ENCODE measurements at regions not wholly inside any gene's neighbourhood (a gene's known extent, or its start where the extent isn't known, plus 50 kb on each side); places are given as distances from the start of the nearest gene placed in this dataset.

DNA sequence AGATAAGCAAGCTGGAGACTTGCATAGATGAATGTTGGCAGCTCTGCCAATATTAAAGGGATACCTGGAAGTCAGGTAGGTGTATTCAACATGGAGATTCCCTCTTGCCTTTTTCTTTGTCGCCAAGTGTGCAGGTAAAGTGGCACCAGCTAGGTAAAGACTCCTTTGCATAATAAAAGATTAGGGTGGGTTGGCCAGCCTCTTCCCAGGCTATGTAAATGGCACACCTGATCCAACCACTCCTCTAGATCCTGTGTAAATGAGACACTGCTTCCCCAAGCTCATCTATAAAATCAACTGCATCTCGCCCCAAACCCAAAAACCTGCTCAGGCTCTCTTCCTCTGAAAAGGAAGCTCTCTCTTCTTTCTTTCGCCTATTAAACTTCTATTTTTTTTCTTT, 100.8 kb upstream of the DSCAM start:
- TF ChIP-seq, protein P1, sequence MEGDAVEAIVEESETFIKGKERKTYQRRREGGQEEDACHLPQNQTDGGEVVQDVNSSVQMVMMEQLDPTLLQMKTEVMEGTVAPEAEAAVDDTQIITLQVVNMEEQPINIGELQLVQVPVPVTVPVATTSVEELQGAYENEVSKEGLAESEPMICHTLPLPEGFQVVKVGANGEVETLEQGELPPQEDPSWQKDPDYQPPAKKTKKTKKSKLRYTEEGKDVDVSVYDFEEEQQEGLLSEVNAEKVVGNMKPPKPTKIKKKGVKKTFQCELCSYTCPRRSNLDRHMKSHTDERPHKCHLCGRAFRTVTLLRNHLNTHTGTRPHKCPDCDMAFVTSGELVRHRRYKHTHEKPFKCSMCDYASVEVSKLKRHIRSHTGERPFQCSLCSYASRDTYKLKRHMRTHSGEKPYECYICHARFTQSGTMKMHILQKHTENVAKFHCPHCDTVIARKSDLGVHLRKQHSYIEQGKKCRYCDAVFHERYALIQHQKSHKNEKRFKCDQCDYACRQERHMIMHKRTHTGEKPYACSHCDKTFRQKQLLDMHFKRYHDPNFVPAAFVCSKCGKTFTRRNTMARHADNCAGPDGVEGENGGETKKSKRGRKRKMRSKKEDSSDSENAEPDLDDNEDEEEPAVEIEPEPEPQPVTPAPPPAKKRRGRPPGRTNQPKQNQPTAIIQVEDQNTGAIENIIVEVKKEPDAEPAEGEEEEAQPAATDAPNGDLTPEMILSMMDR (IDR thresholded peaks at IDR 0.05) = no peak

DNA sequence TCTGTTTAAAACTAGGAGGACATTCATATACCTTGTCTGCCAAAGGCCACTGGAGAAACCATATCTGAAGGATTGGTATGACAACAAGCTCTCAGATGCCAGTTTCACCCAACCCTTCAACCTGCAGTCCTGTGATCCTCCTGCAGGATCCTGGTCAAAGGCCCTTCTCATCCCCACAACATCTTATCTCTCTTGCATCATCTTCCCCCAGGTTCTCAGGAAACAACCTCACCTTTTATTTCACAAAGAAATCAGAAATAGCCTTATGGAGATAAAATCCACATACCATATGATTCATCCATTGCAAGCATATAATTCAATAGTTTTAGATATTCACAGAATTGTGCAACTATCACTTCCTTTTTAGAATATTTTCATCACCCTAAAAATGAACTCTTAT, 104.0 kb upstream of the DSCAM start:
- TF ChIP-seq, protein P1 (IDR thresholded peaks at IDR 0.05) = no peak

DNA sequence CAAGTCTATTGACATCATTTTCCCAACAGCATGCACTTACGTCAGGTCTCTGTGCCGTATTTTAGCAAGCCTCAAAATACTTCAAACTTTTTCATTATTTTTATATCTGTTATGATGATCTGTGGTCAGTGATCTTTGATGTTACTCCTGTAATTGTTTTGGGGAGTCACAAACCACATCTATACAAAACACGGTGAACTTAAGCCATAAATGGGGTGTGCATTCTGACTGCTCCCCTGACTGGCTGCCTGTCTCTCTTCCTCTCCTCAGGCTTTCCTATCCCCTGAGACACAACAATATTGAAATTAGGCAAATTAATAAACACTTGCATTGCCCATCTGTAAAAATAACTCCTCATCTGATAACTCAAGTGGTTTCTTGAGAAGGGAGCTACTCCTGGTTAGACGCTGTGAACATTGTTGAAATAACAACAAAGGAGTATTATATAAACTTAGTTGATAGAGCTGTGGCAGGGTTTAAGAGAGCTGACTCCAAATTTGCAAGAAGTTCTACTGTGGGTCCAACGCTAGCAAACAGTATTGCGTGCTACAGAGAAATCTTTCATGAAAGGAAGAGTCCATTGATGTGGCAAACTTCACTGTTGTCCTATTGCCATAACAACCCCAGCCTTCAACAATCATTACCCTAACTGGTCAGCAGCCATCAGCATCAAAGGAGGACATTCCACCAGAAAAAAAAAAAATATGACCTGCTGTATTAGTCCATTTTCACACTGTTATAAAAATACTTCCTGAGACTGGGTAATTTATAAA, 105.8 kb upstream of the DSCAM start:
- TF ChIP-seq, protein P1 (IDR thresholded peaks at IDR 0.05) = no peak

DNA sequence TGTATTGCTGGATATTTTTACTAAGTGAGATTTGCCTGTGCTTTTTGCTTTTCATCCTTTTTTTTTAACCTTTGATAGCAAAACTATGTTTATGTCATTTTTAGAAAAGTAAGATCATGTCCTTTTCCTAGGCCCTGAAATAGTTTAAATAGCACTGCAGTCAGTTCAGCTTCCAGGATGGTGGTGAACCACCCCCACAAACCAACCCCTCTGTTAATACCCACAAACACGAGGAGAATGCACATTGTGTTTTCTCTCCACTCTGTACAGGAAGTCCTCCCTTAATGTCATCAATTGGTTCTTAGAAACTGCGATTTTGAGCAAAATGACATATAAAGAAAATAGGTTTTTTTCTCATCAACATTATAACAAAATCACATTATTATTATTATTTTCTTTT, 117.7 kb upstream of the DSCAM start:
- TF ChIP-seq, protein P1 (IDR thresholded peaks at IDR 0.05) = no peak

DNA sequence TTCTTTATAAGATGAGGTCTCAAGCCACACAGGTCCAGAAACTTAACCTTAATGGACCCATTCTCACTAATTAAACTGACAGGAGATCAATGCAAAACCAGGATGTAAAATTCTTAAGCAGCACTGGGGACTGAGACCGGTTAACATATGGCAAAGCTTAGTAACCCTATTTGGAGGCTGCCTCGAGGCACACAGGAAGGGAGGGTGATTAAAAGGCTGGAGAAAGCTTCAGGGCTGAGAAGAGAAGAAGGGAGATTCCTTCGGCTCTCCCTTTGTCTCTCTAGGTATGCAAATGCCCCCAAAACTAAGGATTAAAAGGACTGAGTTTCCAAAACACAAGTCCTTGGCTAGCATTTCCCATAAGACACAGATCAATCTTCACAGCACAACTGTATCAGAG, 120.8 kb upstream of the DSCAM start:
- TF ChIP-seq, protein P1 (IDR thresholded peaks at IDR 0.05) = no peak

DNA sequence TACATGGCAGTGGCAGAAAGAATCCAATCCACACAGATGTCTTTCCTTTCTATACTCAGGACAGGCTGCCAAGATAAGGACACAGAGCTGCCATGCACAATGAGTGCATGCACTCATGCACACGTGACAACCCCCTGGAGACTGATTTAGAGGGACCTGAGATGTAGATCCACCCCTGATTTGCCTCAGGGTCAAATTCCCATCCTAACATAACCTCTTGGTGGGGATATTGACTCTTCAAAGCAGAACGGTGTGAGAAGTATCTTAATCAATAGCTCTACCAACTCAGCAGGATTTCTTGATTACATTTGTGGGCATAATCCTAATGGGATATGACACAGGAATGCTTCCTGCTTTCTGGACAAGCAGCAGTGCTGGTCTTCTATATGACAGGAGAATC, 125.2 kb upstream of the DSCAM start:
- TF ChIP-seq, protein P1 (IDR thresholded peaks at IDR 0.05) = no peak

DNA sequence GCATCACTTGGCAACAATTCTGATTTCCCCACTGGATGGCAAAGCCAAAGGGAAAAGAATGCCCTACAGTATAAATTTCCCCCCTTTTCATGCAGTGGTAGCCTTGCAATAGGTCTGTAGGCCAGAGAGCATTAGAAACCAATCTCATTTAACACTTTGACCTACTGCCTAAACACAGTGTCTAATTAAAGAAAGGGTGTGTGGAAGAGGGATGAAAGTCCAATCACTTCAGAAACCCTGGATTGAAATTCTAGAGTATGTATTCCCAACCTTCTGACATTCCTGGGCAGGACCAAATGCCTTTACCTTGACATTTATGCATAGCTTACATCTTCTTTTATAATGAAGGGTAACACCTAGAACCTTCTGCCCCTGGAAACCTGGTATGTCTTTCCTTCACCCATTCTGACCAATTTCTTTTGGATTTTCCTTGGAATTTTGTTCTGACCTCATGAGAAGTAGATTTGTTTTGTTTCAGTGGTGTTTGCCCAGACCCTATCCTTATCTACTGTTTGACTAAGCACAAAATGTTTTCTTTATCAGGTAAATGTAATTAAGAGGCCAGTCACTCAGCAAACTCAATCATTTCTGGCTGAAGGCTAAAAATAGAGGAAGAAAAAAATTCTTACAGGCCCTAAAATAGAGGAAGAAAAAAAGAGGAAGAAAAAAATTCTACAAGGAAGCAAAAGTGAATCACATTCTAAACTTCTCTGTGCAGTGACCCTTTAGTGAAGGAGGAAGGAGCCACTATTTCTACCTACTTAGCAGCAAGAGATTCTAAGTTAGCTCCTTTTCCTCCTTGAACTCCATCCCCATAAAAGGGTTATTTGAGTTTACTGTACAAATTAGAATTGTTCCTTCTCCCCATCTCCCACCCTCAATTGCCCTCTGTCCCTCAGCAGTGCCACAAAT, 129.5 kb upstream of the DSCAM start:
- TF ChIP-seq, protein P1 (IDR thresholded peaks at IDR 0.05) = no peak

All from LNCAP (cell line).